SK-N-SH treated with all-trans-retinoic acid at 6 μM for 48 hours (cell line): ENCODE measurements at regions not wholly inside any gene's neighbourhood (a gene's known extent, or its start where the extent isn't known, plus 50 kb on each side); places are given as distances from the start of the nearest gene placed in this dataset.

Experiments
- ATAC-seq: fragments of 200-7000 bp; cut with Tn5 transposase; 3 replicates; pipeline ENCODE4 v1.9.1; 2020; ENCODE audit warnings: mild to moderate bottlenecking, moderate library complexity
- ARNTL ChIP-seq: fragments of 450-650 bp; formaldehyde crosslinking; IDR thresholded peaks from 2 replicates; pipeline ENCODE4 v1.5.0; 2020; ENCODE audit warnings: low read depth, mild to moderate bottlenecking, moderate library complexity, borderline replicate concordance
- BACH2 ChIP-seq: fragments of 250-450 bp; sonication (Bioruptor Pico); IDR thresholded peaks from 2 replicates; pipeline ENCODE4 v1.9.0; 2021; ENCODE audit warnings: mild to moderate bottlenecking, borderline replicate concordance
- CREB5 ChIP-seq: fragments of 250-450 bp; sonication (Bioruptor Pico); IDR thresholded peaks from 2 replicates; pipeline ENCODE4 v1.5.1; 2020; ENCODE audit warnings: low read depth, mild to moderate bottlenecking, moderate library complexity
- CSDC2 ChIP-seq: fragments of 250-450 bp; sonication (Bioruptor Pico); IDR thresholded peaks from 2 replicates; pipeline ENCODE4 v1.5.0; 2020; ENCODE audit warnings: mild to moderate bottlenecking, moderate library complexity
- ESRRG ChIP-seq: fragments of 250-450 bp; sonication (Bioruptor Pico); IDR thresholded peaks from 2 replicates; pipeline ENCODE4 v1.6.1; 2021; ENCODE audit warnings: mild to moderate bottlenecking
- GLIS3 ChIP-seq: fragments of 250-450 bp; sonication (Bioruptor Pico); IDR thresholded peaks from 2 replicates; pipeline ENCODE4 v1.5.0; 2020; ENCODE audit warnings: mild to moderate bottlenecking, moderate library complexity
- ISL1 ChIP-seq: fragments of 250-450 bp; sonication (Bioruptor Pico); IDR thresholded peaks from 2 replicates; pipeline ENCODE4 v2.1.2; 2022; ENCODE audit warnings: mild to moderate bottlenecking, moderate library complexity
- OSR1 ChIP-seq: fragments of 250-450 bp; sonication (Bioruptor Pico); IDR thresholded peaks from 2 replicates; pipeline ENCODE4 v1.8.0; 2022; ENCODE audit warnings: moderate library complexity, mild to moderate bottlenecking, inconsistent platforms
- RARB ChIP-seq: fragments of 250-450 bp; sonication (Bioruptor Pico); IDR thresholded peaks from 2 replicates; pipeline ENCODE4 v1.8.0; 2021; ENCODE audit warnings: mild to moderate bottlenecking, moderate library complexity
- SNAI2 ChIP-seq: fragments of 250-450 bp; sonication (Bioruptor Pico); IDR thresholded peaks from 2 replicates; pipeline ENCODE4 v1.5.0; 2020; ENCODE audit warnings: mild to moderate bottlenecking, moderate library complexity
- TCF4 ChIP-seq: fragments of 250-450 bp; sonication (Bioruptor Pico); IDR thresholded peaks from 2 replicates; pipeline ENCODE4 v1.8.0; 2021; ENCODE audit warnings: mild to moderate bottlenecking, moderate library complexity, borderline replicate concordance
- TOX ChIP-seq: fragments of 250-450 bp; sonication (Bioruptor Pico); IDR thresholded peaks from 2 replicates; pipeline ENCODE4 v1.8.0; 2021; ENCODE audit warnings: mild to moderate bottlenecking, moderate library complexity, borderline replicate concordance
- ZC3H10 ChIP-seq: fragments of 250-450 bp; sonication (Bioruptor Pico); IDR thresholded peaks from 2 replicates; pipeline ENCODE4 v1.5.1; 2021; ENCODE audit warnings: mild to moderate bottlenecking, moderate library complexity
- ZFP3 ChIP-seq: fragments of 250-450 bp; sonication (Bioruptor Pico); IDR thresholded peaks from 2 replicates; pipeline ENCODE4 v1.5.0; 2020; ENCODE audit warnings: mild to moderate bottlenecking, moderate library complexity
- ZFP30 ChIP-seq: fragments of 450-650 bp; formaldehyde crosslinking; IDR thresholded peaks from 2 replicates; pipeline ENCODE4 v1.5.0; 2022; ENCODE audit warnings: mild to moderate bottlenecking, moderate library complexity
- ZNF565 ChIP-seq: fragments of 450-650 bp; formaldehyde crosslinking; conservative IDR thresholded peaks from 2 replicates; pipeline ENCODE4 v1.5.0; 2020; ENCODE audit warnings: low read depth, mild to moderate bottlenecking, moderate library complexity
- ZNF70 ChIP-seq: fragments of 450-650 bp; formaldehyde crosslinking; IDR thresholded peaks from 2 replicates; pipeline ENCODE4 v1.5.0; 2020; ENCODE audit warnings: mild to moderate bottlenecking, moderate library complexity
- ZNF8 ChIP-seq: fragments of 450-650 bp; formaldehyde crosslinking; IDR thresholded peaks from 2 replicates; pipeline ENCODE4 v1.5.0; 2020; ENCODE audit warnings: mild to moderate bottlenecking, moderate library complexity
- TF ChIP-seq, protein P1 (sequence below): fragments of 250-450 bp; sonication (Bioruptor Pico); IDR thresholded peaks from 2 replicates; pipeline ENCODE4 v1.5.1; 2021; ENCODE audit warnings: mild to moderate bottlenecking, moderate library complexity
- TF ChIP-seq, protein P2 (sequence below): fragments of 250-450 bp; sonication (Bioruptor Pico); IDR thresholded peaks from 2 replicates; pipeline ENCODE4 v1.8.0; 2020; ENCODE audit warnings: mild to moderate bottlenecking, moderate library complexity, borderline replicate concordance
- TF ChIP-seq, protein P3 (sequence below): fragments of 250-450 bp; sonication (Bioruptor Pico); IDR thresholded peaks from 2 replicates; pipeline ENCODE4 v1.8.0; 2021; ENCODE audit warnings: low read depth, mild to moderate bottlenecking, moderate library complexity, borderline replicate concordance

- TF ChIP-seq, protein P1, sequence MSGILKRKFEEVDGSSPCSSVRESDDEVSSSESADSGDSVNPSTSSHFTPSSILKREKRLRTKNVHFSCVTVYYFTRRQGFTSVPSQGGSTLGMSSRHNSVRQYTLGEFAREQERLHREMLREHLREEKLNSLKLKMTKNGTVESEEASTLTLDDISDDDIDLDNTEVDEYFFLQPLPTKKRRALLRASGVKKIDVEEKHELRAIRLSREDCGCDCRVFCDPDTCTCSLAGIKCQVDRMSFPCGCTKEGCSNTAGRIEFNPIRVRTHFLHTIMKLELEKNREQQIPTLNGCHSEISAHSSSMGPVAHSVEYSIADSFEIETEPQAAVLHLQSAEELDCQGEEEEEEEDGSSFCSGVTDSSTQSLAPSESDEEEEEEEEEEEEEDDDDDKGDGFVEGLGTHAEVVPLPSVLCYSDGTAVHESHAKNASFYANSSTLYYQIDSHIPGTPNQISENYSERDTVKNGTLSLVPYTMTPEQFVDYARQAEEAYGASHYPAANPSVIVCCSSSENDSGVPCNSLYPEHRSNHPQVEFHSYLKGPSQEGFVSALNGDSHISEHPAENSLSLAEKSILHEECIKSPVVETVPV (CRISPR knock-in tag) = no peak
These were observed 176.1 kb downstream of the GADD45G start (continued) for GRCh38 chr9:89780959-89781358.

DNA sequence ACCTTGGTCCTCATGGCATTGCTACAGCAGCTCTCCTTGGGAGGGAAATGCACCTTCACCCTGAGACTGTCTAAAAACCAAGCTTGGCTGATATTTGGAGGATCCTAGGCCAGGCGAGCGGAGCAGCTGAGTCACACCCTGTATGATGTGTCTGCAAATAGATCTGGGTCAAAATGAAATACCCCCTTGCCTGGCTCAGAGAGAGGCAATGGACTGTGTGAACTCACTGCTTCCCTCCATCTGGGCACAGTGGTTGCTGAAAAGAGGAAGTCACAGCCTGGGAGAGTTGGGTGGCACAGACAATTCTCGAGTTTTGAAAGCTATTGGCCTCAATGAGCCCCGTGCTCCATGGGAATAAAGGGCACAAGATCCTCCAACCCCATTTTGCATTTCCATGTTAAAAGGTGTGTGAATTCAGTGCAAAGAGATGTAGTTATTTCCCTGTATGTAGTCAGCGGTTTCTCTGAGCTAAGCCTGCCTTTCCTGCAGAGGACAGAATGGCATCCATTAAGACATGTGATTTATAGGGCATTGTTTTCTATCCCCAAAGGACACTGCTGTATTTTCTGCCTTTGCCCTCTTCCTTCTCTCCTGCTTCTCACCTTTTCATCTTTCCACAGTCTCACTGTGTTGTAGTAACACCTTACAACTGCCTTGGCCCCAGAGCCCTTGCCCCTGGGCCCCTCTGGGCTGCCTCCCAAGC, 177.2 kb downstream of the GADD45G start:
- TF ChIP-seq, protein P1 (CRISPR knock-in tag) = no peak
- TF ChIP-seq ARNTL (no peak), ZFP30 (CRISPR knock-in tag) (no peak), TCF4 (CRISPR knock-in tag) (no peak), BACH2 (CRISPR knock-in tag) (no peak), SNAI2 (no peak), ESRRG (no peak), ZC3H10 (no peak), RARB (CRISPR knock-in tag) (no peak), ZNF8 (CRISPR knock-in tag) (no peak), ZNF70 (no peak), OSR1 (no peak), ZNF565 (no peak), GLIS3 (no peak), CSDC2 (CRISPR knock-in tag) (no peak), ISL1 (CRISPR knock-in tag) (no peak), TOX (CRISPR knock-in tag) (no peak)
- TF ChIP-seq, protein P2, sequence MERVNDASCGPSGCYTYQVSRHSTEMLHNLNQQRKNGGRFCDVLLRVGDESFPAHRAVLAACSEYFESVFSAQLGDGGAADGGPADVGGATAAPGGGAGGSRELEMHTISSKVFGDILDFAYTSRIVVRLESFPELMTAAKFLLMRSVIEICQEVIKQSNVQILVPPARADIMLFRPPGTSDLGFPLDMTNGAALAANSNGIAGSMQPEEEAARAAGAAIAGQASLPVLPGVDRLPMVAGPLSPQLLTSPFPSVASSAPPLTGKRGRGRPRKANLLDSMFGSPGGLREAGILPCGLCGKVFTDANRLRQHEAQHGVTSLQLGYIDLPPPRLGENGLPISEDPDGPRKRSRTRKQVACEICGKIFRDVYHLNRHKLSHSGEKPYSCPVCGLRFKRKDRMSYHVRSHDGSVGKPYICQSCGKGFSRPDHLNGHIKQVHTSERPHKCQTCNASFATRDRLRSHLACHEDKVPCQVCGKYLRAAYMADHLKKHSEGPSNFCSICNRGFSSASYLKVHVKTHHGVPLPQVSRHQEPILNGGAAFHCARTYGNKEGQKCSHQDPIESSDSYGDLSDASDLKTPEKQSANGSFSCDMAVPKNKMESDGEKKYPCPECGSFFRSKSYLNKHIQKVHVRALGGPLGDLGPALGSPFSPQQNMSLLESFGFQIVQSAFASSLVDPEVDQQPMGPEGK (CRISPR knock-in tag) = no peak
- TF ChIP-seq, protein P3, sequence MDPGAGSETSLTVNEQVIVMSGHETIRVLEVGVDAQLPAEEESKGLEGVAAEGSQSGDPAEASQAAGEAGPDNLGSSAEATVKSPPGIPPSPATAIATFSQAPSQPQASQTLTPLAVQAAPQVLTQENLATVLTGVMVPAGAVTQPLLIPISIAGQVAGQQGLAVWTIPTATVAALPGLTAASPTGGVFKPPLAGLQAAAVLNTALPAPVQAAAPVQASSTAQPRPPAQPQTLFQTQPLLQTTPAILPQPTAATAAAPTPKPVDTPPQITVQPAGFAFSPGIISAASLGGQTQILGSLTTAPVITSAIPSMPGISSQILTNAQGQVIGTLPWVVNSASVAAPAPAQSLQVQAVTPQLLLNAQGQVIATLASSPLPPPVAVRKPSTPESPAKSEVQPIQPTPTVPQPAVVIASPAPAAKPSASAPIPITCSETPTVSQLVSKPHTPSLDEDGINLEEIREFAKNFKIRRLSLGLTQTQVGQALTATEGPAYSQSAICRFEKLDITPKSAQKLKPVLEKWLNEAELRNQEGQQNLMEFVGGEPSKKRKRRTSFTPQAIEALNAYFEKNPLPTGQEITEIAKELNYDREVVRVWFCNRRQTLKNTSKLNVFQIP (CRISPR knock-in tag) = no peak
- no peak for ATAC-seq

DNA sequence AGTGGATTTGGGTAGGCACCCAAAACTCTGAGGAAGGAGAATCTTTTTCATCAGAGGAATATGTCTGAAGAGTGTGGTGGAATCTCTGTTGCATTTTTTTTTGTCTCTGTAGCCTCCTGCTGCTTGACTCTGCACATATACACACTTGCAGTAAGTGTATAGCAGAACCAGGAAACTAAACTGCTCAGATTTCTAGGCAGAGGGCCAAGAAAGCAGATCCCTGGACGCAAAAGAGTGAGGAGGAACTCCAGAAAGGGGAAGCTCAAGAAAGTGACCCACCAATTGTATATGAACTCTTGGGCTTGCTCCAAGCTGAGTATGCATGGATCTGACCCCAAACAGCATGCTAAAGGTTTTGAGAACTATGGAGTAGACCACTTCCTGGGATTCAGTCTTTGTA, 181.8 kb downstream of the GADD45G start:
- TF ChIP-seq ZC3H10 (no peak), ZFP30 (CRISPR knock-in tag) (no peak), ZNF70 (no peak), ARNTL (no peak), ESRRG (no peak), ZFP3 (no peak), ZNF565 (no peak), ISL1 (CRISPR knock-in tag) (no peak), ZNF8 (CRISPR knock-in tag) (no peak), CREB5 (CRISPR knock-in tag) (no peak), TCF4 (CRISPR knock-in tag) (no peak), GLIS3 (no peak), OSR1 (no peak)
- TF ChIP-seq, protein P2 (CRISPR knock-in tag) = no peak
- TF ChIP-seq, protein P3 (CRISPR knock-in tag) = no peak
- ATAC-seq = no peak
